DMS114 treated with DMSO at 0.1 percent for 48 hours (cell line): ENCODE measurements at regions not wholly inside any gene's neighbourhood (a gene's known extent, or its start where the extent isn't known, plus 50 kb on each side); places are given as distances from the start of the nearest gene placed in this dataset.
A peak's percentile ranks its signal among the peaks of the same experiment; 100 is the strongest.

ENCODE experiments used
- DNase-seq: peaks from one replicate; lab custom pipeline; 2025; ENCODE audit not compliant: unreplicated experiment; lab: John Stamatoyannopoulos, UW

DNA sequence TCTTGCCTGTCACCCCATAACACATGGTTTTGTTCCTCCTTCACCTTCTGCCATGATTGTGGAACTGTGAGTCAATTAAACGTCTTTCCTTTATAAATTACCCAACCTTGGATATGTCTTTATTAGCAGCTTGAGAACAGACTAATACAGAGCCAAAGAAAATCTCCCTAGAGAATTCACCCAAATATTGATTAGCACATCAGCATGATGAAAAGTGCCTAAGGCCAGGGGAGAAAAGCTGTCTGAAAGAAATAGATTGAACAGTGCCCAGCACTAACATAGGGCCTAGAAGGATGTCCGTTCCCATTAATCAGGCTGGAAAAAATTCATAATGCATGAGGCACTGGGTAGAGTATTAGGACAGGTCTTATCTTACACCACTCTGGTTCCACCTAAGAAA is 111.9 kb upstream of the CALN1 start:
- no peak for DNase-seq

DNA sequence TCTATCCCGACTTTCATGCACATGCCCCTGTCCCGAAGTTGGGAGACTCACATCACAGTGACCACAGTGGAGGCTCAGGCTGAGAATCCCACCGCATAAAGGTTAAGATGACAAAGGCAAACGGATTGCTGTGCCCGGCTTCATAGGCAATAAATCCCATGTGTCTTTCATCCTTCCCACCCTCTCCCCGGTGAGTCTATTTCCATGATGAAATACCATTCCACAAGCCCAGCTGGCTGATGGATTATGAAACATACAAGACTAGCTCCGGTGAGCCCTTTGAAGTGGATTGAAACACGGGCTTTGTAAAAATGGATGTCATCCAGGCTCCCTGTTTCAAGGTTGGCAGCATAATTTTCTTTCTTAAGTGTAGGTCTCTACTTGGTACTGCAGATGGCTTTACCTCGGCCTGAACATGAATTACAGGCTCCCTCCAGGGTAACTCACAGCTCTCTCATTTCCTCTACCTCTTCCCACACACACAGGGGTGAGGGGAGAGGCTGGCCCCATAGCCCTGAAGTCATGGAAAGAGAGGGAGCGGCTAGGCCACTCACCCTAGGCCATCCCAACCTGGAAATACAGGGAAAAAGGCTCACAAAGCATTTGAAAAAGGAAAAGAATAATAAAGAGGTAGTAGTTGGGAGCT is 92.0 kb upstream of the CALN1 start:
- DNase-seq, result no peak

DNA sequence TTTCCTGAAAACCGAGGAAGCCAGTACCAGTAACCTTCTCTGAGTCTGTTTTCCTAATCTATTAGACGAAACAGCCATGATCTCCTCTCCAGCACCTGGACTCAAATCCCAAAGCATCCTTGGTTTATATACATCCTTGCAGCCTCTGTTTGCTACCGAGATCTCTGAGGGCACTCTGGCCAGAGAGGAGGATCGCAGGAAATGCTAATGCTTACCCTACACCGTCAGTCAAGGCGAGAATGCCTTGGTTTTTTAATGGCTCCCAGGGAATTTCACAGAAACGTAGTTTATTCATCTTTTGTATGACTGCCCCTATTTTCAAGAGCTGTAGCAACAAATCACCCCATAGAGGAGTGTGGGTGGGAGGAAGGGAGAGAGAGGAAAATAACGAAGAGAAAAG is 91.5 kb upstream of the CALN1 start:
- DNase-seq, result no peak

DNA sequence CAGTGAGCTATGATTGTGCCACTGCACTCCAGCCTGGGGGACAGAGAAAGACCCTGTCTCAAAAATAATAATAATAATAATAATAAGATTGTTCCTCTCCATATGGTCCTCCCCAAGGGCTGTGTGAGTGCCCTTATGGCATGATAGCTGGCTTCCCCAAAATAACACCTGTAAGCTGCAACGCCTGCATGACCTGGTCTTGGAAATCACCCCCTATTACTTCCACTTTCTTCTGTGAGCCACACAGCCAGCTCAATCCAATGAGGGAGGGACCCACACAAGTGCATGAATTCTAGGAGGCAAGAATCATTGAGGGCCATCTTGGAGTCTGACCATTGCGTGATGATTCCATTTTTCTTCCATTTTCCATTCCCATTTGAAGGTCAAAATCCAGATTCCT is 82.7 kb upstream of the CALN1 start:
- DNase-seq, result no peak

DNA sequence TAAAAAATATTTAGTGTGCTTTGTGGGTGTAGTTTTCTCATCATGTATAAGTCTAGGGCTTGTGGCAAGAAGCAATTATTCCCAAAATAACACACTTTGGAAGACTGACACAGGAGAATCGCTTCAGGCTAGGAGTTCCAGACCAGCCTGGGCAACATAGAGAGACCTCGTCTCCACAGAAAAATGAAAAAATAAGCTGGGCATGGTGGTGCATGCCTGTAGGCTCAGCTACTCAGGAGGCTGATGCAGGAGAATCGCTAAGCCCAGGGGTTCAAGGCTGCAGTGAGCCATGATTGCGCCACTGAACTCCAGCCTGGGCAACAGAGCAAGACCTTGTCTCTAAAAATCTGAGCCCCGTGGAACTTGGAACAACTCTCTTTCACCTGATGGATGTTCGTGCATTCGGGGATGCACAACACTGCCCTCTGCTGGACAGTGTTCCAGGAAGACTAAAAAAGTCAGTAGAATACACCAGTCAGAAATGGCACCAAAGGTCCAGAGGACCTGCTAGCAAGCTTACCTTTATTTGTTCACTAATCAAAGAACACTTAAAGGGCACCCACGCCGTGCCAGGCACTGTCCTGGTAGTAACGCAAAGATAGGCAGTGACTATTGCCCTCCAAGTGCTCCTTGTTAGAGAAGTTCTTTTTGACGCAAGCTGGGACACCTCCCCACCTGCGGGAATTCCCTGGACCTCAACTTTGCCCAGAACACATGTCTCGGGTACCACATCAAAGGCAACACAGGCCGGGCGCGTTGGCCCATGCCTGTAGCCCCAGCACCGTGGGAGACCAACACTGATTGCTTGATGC is 81.9 kb upstream of the CALN1 start:
- DNase-seq, result peak; percentile 19

DNA sequence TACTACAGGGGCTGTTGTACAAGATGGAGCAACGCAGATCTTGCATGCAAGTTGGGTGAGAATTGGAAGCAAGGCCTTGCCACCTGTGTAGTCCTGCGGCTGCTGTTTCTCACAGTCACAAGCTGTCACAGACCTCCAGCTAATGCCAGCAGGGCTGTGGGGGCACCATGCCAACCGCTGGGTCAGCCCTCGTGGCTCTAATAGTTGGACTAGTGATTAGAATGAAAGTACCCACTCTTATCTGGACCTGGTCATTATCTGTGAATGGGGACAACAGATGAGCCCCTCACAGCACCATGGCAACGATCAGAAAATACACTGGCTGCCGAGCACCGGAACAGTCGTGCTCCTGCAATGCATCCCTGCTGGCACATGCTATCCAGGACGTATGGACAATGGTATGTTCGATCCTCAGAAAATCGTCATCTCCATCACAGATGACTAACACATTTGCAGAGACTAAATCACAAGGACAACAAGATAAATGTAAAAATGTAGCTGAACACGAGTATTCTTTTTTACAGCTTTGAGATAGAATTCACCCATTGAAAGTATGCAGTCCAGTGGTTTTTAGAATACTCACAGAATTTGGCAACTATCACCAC is 80.4 kb upstream of the CALN1 start:
- DNase-seq, result no peak

DNA sequence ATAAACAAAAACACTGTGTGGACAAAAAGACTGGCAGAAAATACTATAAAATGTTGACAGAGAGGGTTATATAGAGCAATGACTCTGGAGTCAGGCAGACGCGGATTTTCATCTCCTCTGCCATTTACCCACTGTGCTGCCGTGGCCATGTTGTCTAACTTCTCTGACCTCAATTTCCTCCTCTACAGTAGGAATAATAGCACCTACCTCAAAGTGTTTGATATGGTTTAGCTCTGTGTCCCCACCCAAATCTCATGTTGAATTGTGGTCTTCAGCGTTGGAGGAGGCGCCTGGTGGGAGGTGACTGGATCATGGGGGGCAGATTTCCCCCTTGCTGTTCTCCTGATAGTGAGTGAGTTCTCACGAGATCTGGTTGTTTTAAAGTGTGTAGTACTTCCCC is 78.2 kb upstream of the CALN1 start:
- no peak for DNase-seq

DNA sequence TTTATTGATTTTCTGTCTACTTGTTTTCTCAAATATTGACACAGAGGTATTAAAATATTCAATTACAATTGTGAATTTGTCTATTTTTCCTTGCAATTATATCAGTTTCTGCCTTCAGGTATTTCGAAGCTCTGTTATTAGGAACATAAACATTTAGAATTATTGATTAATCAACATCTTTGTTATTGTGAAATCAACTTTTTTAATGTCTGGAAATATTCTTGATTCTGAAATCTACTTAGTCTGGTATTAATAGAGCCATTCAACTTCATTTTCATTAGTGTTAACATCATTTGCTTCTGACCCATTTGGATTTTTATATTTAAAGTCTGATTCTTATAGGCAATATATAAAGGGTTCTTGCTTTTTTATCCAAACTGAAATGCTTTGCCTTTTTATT is 69.8 kb upstream of the CALN1 start:
- no peak for DNase-seq

DNA sequence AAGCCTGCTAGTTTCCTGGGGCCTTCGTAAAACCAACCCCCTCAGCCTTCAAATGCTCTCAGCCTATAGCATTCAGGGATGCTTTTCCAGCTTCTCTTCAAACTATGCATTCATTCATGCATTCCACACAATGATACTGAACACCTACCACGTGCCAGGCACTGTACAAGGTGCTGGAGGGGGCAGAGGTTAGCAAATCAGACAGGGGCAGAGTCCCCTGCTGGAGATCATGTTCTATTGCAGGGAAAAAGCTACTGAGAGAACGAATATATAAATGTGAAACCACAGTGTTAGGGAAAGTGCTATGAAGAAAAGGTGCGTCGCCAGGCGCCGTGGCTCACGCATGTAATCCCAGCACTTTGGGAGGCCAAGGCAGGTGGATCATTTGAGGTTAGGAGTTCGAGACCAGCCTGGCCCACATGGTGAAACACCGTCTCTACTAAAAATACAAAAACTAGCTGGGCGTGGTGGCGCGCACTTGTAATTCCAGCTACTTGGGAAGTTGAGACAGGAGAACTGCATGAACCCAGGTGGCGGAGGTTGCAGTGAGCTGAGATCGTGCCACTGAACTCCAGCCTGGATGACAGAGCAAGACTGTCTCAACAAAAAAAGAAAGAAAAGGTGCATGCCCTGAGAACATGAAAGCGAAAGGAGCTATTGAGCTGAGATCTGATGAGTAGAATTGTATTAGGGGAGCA is 64.6 kb upstream of the CALN1 start:
- no peak for DNase-seq

DNA sequence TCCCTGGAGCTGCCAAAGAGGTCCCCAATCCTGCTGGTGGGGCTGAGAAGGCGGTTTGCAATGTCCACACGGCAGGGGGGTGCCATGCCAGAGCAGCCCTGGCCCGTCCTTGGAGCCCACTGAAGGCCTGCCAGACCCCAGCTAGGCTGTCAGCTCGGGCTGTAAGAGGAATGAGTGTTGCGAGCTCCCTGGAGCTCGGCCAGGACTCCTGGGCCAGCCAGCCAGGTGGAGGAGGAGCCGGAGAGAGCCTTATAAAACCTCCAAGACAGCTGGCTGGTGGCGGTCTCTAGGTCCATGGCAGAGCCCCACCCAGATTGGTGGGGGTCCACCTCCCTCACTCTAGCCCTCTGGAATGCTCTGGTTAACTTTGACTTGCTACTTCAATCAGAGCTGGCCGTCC is 55.1 kb upstream of the CALN1 start:
- no peak for DNase-seq

DNA sequence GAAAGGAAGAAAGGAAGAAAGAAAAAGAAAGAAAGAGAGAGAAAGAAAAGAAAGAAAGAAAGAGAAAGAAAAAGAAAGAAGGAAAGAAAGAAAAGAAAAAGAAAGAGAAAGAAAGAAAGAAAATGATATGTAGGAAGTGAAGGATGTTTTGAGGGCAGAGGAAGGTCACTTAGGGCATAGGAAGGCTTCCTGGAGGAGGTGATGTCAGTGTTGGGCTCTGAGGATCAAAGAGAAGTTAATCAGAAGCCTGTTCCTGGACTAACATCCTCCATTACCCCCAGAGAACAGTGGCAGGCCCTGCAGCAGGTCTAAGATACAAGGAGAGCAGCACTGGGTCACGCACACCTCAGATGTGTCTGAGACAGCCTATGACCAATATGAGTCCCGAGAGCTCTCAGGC is 54.7 kb upstream of the CALN1 start:
- no peak for DNase-seq

DNA sequence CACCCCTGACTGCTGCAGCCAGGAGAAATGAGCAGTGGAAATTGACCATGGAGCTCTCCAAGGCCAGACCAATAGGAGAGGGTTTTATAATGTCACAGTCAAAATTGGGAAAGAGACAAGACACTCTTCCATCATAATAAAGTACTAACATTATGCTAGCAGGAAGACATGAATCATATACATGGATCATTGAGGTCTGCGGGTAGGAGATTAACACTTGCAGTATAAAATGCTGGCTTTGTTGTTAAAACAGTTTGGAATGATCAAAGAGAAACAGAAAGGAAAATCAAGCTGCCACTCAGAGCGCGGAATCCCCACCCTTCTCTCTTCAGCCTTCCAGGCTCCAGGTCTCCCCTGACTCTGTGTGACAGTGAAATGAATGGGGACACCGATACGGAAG is 53.4 kb upstream of the CALN1 start:
- no peak for DNase-seq

DNA sequence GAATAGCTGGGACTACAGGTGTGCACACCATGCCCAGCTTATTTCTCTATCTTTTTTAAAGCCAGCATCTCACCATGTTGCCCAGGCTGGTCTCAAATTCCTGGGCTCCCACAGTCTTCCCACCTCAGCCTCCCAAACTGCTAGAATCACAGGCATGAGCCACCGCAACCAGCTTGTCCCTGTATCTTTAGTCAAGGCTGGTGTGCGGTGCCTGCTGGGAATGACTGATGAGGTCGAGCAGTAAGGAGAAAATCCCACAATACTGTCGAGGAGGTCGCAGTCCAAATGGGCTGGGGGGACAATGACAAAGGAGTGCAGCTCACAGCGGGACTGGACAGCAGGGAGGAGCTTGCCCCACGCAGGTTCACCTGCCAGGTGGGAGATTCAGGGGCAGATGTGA is 50.2 kb upstream of the CALN1 start:
- no peak for DNase-seq
